T-cell (primary cell): ENCODE measurements at regions not wholly inside any gene's neighbourhood (a gene's known extent, or its start where the extent isn't known, plus 50 kb on each side); places are given as distances from the start of the nearest gene placed in this dataset.
"Not testable (repeated sequence)": the region's sequence is repeated elsewhere in the genome, so short reads cannot be mapped to it uniquely, and the experiment has no call there.

Experiments
- ATAC-seq, 4 experiments: fragments of 200-7000 bp in 3 of 4; fragments of 150-1000 bp in 1 of 4; cut with Tn5 transposase; replicated peaks in 1 of 4; 1 replicate in 3 of 4; 2 replicates in 1 of 4; pipeline ENCODE4 v1.10.0; 2021; ENCODE audit warnings: moderate library complexity in 3 of 4, mild to moderate bottlenecking in 2 of 4, moderate number of reproducible peaks in 1 of 4
- CTCF ChIA-PET, 2 donors: fragments of 300-600 bp; sonication (Branson Sonifier 250); formaldehyde crosslinking; loops; one replicate each; lab custom pipeline; 2022; ENCODE audit warnings: antibody characterized with exemption in 2 of 2; lab: Charles Lee
- POLR2A ChIA-PET, 2 donors: fragments of 300-600 bp; sonication (Branson Sonifier 250); formaldehyde crosslinking; loops; one replicate each; lab custom pipeline; 2022; ENCODE audit warnings: antibody characterized with exemption in 2 of 2; lab: Charles Lee
- DNase-seq, 35 experiments: peaks; one replicate each; pipeline versions ENCODE4 v3.0.0 to v3.0.0-alpha.2; 2013 to 2023
- H3K27ac ChIP-seq: one replicate; pipeline ENCODE4 v1.5.1; 2013; ENCODE audit warnings: low read length
- H3K27me3 ChIP-seq, 2 experiments: replicated peaks in 1 of 2; 1 replicate in 1 of 2; 2 replicates in 1 of 2; pipeline versions ENCODE4 v1.6.1 to v1.7.0; 2013; ENCODE audit warnings: low read length in 1 of 2, mixed read lengths in 1 of 2; ENCODE audit not compliant: control insufficient read depth in 2 of 2, insufficient read depth in 2 of 2; ENCODE audit errors: extremely low read depth in 1 of 2
- H3K36me3 ChIP-seq, 2 donors: 1 replicate in 1 of 2; 2 replicates in 1 of 2; pipeline versions ENCODE4 v1.6.1 to v1.7.0; 2013; ENCODE audit warnings: low read length in 1 of 2; ENCODE audit not compliant: control insufficient read depth in 2 of 2, insufficient read depth in 1 of 2; ENCODE audit errors: extremely low read depth in 1 of 2
- H3K4me1 ChIP-seq, 2 experiments: 1 replicate in 1 of 2; 2 replicates in 1 of 2; pipeline versions ENCODE4 v1.6.1 to v1.7.0; 2013; ENCODE audit warnings: low read length in 2 of 2, mixed read lengths in 1 of 2; ENCODE audit not compliant: insufficient read depth in 2 of 2, control insufficient read depth in 1 of 2; ENCODE audit errors: extremely low read depth in 1 of 2
- H3K4me3 ChIP-seq, 2 donors: 1 replicate in 1 of 2; 2 replicates in 1 of 2; pipeline versions ENCODE4 v1.5.1 to v1.7.0; 2013; ENCODE audit warnings: mild to moderate bottlenecking in 2 of 2, low read length in 1 of 2, moderate library complexity in 1 of 2; ENCODE audit not compliant: control insufficient read depth in 1 of 2; ENCODE audit errors: extremely low read depth in 1 of 2
- H3K9me3 ChIP-seq: 2 replicates; pipeline ENCODE4 v1.7.0; 2013
- H3K27ac Mint-ChIP-seq, 2 donors: one replicate each; pipeline ENCODE4 v1.8.0; 2020 to 2021; ENCODE audit warnings: mild to moderate bottlenecking in 2 of 2, mixed read lengths in 2 of 2
- H3K27me3 Mint-ChIP-seq, 2 donors: one replicate each; pipeline ENCODE4 v1.8.0; 2021 to 2022; ENCODE audit warnings: mixed read lengths in 2 of 2
- H3K36me3 Mint-ChIP-seq: one replicate; pipeline ENCODE4 v1.8.0; 2021; ENCODE audit warnings: mixed read lengths
- H3K4me1 Mint-ChIP-seq, 3 donors: one replicate each; pipeline ENCODE4 v1.8.0; 2020 to 2022; ENCODE audit warnings: mixed read lengths in 3 of 3, mild to moderate bottlenecking in 1 of 3
- H3K4me3 Mint-ChIP-seq, 3 donors: one replicate each; pipeline ENCODE4 v1.8.0; 2020 to 2022; ENCODE audit warnings: mild to moderate bottlenecking in 3 of 3, mixed read lengths in 3 of 3, moderate library complexity in 3 of 3
- H3K9me3 Mint-ChIP-seq, 3 donors: one replicate each; pipeline ENCODE4 v1.8.0; 2020 to 2022; ENCODE audit warnings: mixed read lengths in 3 of 3
- WGBS: methylation state at CpG from one replicate; pipeline ENCODE4 v1.1.5; 2013; ENCODE audit warnings: missing lambda C conversion rate; ENCODE audit not compliant: insufficient coverage; 5-methylcytosine and 5-hydroxymethylcytosine counted together

DNA sequence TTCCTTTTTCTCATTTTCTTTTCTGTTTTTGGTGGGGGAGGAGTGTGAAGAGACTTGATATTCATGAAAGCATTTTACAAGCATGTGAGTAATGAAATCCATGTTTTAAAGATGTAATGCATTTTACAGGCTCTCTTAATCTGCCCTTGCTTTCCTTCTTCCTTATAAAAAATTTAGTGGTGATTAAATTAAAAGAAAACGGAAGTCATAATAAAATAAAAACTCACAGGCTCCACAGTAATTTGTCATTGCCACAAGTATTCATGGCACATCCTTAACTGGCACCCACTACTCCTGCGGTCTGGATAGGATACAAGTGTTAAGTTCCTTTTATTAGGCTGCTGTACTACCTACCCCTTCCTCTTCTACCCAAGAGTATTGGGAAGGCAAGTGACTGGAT is 241.2 kb downstream of the SLC4A3 start:
- Histone ChIP-seq H3K36me3 (no peaks in the 10 kb centered on the region), H3K27me3 (no peaks in the 10 kb centered on the region), H3K9me3 (no peaks in the 10 kb centered on the region), H3K27ac (no peak overlapping the region), H3K4me3 (no peak overlapping the region), H3K4me1 (no peaks in the 10 kb centered on the region)
- H3K36me3 Mint-ChIP-seq: no peaks in the 10 kb centered on the region
- DNase-seq (no peak), ATAC-seq (no peak)
- peaks cover 0 to 3% of the 10 kb centered on the region in 2 donors for H3K27me3 Mint-ChIP-seq
- ChIA-PET POLR2A (no interaction called here), CTCF (interaction anchor here in 1 of 2 donors (0.6 kb wide), 1 partner anchor 520 kb away, joined by 3 read pairs; no protein-coding TSS in a partner anchor)
- H3K4me1 Mint-ChIP-seq: no peaks in the 10 kb centered on the region
- H3K27ac Mint-ChIP-seq: no peak overlapping the region
- H3K9me3 Mint-ChIP-seq: no peaks in the 10 kb centered on the region
- H3K4me3 Mint-ChIP-seq: no peak overlapping the region
- no CpG with 5 or more reads among the region's 2 CpGs for WGBS

DNA sequence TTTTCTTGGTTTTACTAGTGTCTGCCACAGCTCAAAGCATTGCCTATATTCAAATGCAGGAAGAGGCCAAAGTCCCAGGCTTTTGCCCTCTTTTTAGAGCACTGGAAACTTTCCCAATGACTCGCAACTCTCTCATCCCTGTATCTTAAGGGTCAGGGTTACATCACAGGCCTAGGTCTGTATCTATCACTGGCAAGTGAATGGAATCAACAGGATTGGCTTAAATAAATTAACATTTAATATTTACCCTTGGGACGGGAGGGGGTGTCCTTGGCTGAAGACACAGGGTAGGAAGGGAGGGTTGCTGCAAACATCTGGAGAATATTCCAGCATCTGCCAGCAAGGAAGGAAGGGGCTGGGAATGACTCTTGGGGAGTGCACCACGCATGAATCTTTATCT is 242.6 kb downstream of the SLC4A3 start:
- Mint-ChIP-seq H3K4me3 (no peak overlapping the region), H3K4me1 (no peaks in the 10 kb centered on the region), H3K27ac (no peak overlapping the region), H3K27me3 (peaks cover 0 to 3% of the 10 kb centered on the region in 2 donors), H3K36me3 (no peaks in the 10 kb centered on the region), H3K9me3 (no peaks in the 10 kb centered on the region)
- Histone ChIP-seq H3K4me3 (no peak overlapping the region), H3K27me3 (no peaks in the 10 kb centered on the region), H3K27ac (no peak overlapping the region), H3K9me3 (no peaks in the 10 kb centered on the region), H3K36me3 (no peaks in the 10 kb centered on the region), H3K4me1 (no peaks in the 10 kb centered on the region)
- WGBS: 90% methylated on average over 1 of the region's 3 CpGs
- DNase-seq (no peak), ATAC-seq (no peak)
- POLR2A ChIA-PET: no interaction called here
- CTCF ChIA-PET: interaction anchor here in 1 of 2 donors (0.6 kb wide), 1 partner anchor 15 kb away, joined by 3 read pairs; no protein-coding TSS in a partner anchor

DNA sequence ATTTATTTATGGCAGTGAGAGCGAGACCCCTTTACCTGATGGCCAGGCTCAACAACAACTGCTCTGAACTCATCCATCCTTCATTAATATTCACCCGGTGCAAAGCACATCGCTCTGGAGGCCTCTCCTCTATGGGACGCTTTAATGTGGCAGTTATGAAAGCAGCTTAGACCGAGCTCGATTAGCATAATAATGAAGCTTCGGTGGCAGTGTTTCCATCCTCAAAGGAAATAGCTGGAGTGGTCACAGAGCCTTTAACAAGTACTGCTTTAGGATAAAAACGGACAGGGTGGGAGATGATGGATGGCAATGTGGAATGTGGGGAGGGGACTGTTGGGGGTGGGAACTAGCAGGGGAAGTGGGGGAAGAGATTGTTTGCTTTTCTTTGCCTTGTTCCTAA is 243.9 kb downstream of the SLC4A3 start:
- peaks cover 0 to 3% of the 10 kb centered on the region in 2 donors for H3K27me3 Mint-ChIP-seq
- ChIA-PET CTCF (no interaction called here), POLR2A (no interaction called here)
- no peak overlapping the region for H3K4me3 ChIP-seq
- H3K27me3 ChIP-seq: no peaks in the 10 kb centered on the region
- ATAC-seq (no peak), DNase-seq (no peak)
- 74% methylated on average over 7 of the region's 8 CpGs for WGBS
- no peak overlapping the region for H3K27ac Mint-ChIP-seq
- H3K27ac ChIP-seq: no peak overlapping the region
- no peaks in the 10 kb centered on the region for H3K9me3 Mint-ChIP-seq
- no peaks in the 10 kb centered on the region for H3K4me1 ChIP-seq
- H3K4me1 Mint-ChIP-seq: no peaks in the 10 kb centered on the region
- no peak overlapping the region for H3K4me3 Mint-ChIP-seq
- no peaks in the 10 kb centered on the region for H3K9me3 ChIP-seq
- H3K36me3 Mint-ChIP-seq: no peaks in the 10 kb centered on the region
- no peaks in the 10 kb centered on the region for H3K36me3 ChIP-seq

DNA sequence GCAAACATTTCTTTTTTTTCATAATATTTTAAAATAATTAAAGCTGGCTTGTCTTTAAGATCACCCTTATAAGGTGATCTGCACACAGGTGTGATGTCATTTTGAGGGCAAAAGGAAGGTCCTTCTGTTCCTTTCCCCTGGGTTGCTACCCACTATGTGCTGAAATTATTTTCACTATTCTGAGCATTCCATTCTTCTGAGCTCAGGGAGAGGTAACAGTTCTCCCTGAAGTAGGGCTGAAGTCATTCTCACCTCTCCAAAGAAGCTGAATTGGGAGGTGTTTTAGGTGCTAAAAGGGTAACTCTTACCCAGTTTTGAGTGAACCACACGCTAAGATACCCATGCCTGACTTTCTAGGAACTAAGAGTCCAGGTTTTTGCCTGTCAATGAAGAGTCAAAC is 247.6 kb downstream of the SLC4A3 start:
- Mint-ChIP-seq H3K9me3 (no peaks in the 10 kb centered on the region), H3K4me1 (no peaks in the 10 kb centered on the region)
- CTCF ChIA-PET: no interaction called here

DNA sequence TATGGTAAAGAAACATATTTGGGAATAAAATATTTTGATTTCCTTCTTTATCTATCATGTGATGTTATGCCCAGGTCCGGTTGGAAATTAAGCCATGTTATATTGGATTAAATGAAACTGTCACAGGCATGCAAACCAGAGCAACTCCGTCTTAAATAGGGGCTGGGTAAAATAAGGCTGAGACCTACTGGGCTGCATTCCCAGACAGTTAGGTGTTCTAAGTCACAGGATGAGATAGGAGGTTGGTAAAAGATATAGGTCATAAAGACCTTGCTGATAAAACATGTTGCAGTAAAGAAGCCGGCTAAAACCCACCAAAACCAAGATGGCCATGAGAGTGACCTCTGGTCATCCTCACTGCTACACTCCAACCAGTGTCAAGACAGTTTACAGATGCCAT is 248.6 kb downstream of the SLC4A3 start:
- not testable (repeated sequence) for ATAC-seq, H3K4me3 Mint-ChIP-seq

More for the DNA sequence above, 247.6 kb downstream of the SLC4A3 start:
- WGBS: no CpG with 5 or more reads among the region's 1 CpG
- ATAC-seq (no peak), DNase-seq (no peak)
- Mint-ChIP-seq H3K36me3 (no peaks in the 10 kb centered on the region), H3K27me3 (no peaks in the 10 kb centered on the region), H3K4me3 (no peak overlapping the region), H3K27ac (no peak overlapping the region)
- H3K36me3 ChIP-seq: no peaks in the 10 kb centered on the region
- no peak overlapping the region for H3K27ac ChIP-seq
- H3K27me3 ChIP-seq: no peaks in the 10 kb centered on the region
- POLR2A ChIA-PET: no interaction called here
- H3K4me3 ChIP-seq: no peak overlapping the region
- no peaks in the 10 kb centered on the region for H3K4me1 ChIP-seq
- no peaks in the 10 kb centered on the region for H3K9me3 ChIP-seq

DNA sequence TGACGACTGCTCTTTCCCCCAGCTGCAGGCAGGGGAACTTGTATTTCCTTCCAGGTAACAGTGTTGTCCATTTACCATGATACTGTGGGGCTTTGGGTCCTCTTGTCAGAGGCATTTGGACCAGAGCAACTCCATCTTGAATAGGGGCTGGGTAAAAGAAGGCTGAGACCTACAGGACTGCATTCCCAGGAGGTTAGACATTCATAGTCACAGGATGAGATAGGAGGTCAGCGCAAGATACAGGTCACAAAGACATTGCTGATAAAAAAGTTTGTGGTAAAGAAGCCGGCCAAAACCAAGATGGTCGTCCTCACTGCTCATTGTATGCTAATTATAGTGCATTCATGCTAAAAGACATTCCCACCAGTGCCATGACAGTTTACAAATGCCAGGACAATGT is 249.5 kb downstream of the SLC4A3 start:
- H3K4me1 ChIP-seq: no peaks in the 10 kb centered on the region
- H3K9me3 ChIP-seq: no peaks in the 10 kb centered on the region
- POLR2A ChIA-PET: no interaction called here

More for the DNA sequence above, 248.6 kb downstream of the SLC4A3 start:
- H3K4me1 Mint-ChIP-seq, POLR2A ChIA-PET, H3K27me3 Mint-ChIP-seq, H3K27ac Mint-ChIP-seq, H3K36me3 ChIP-seq, H3K9me3 Mint-ChIP-seq, H3K4me1 ChIP-seq, DNase-seq, CTCF ChIA-PET, H3K27me3 ChIP-seq, H3K4me3 ChIP-seq, H3K27ac ChIP-seq, H3K9me3 ChIP-seq, H3K36me3 Mint-ChIP-seq: not testable (repeated sequence)
- WGBS: no CpG with 5 or more reads among the region's 3 CpGs

DNA sequence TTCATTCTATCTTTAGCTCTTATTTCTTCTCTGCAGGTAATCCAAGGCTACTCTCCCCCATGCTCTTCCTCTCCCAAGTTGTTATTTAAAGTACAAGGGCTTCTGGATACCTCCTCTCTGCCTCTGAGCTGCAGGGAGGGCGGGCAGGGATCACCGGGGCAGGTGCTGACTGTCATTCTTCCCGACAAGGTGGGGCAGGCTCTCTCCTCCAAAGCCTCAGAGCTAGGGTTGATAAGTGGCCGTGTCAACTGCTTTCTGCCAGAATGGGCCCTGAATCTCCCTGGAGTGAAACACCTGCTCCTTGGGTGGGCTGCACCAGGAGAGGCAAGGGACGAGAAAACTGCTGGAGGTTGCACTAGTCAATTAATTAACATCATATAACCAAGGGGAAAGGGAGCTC is 250.3 kb downstream of the SLC4A3 start:
- Mint-ChIP-seq H3K36me3 (no peaks in the 10 kb centered on the region), H3K4me3 (no peak overlapping the region), H3K27ac (no peak overlapping the region), H3K4me1 (no peaks in the 10 kb centered on the region), H3K9me3 (peaks cover 0 to 3% (median 0%) of the 10 kb centered on the region in 3 donors), H3K27me3 (no peaks in the 10 kb centered on the region)
- no peaks in the 10 kb centered on the region for H3K4me1 ChIP-seq
- WGBS: no CpG with 5 or more reads among the region's 5 CpGs
- DNase-seq (no peak), ATAC-seq (no peak)
- H3K36me3 ChIP-seq: no peaks in the 10 kb centered on the region
- POLR2A ChIA-PET: no interaction called here
- CTCF ChIA-PET: no interaction called here
- no peak overlapping the region for H3K27ac ChIP-seq
- H3K4me3 ChIP-seq: no peak overlapping the region
- H3K9me3 ChIP-seq: no peaks in the 10 kb centered on the region
- H3K27me3 ChIP-seq: no peaks in the 10 kb centered on the region

More for the DNA sequence above, 249.5 kb downstream of the SLC4A3 start:
- H3K27ac Mint-ChIP-seq: no peak overlapping the region
- Histone ChIP-seq H3K27me3 (no peaks in the 10 kb centered on the region), H3K27ac (no peak overlapping the region), H3K4me3 (no peak overlapping the region), H3K36me3 (no peaks in the 10 kb centered on the region)
- WGBS: 70% methylated on average over 2 of the region's 4 CpGs
- H3K4me1 Mint-ChIP-seq: no peaks in the 10 kb centered on the region
- CTCF ChIA-PET: no interaction called here
- H3K36me3 Mint-ChIP-seq: no peaks in the 10 kb centered on the region
- no peaks in the 10 kb centered on the region for H3K27me3 Mint-ChIP-seq
- DNase-seq (no peak), ATAC-seq (no peak)
- peaks cover 0 to 3% (median 0%) of the 10 kb centered on the region in 3 donors for H3K9me3 Mint-ChIP-seq
- no peak overlapping the region for H3K4me3 Mint-ChIP-seq
